ENCODE measurements at regions not wholly inside any gene's neighbourhood (a gene's known extent, or its start where the extent isn't known, plus 50 kb on each side); places are given as distances from the start of the nearest gene placed in this dataset.

DNA sequence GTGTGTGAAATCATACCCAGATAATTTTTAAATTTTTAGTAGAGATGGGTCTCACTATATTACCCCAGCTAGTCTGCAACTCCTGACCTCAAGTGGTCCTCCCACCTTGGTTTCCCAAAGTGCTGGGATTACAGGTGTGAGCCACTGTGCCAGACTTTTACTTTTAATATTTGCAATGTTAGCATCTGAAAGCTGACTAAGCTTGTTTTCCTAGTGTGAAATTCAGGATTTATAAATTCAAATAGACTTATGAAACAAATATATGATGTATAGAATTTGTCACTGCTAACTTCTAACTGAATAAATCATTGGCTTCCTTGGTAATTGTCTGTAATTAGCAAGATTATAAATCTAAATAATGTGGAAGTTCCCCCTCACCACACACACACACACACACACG, 58.8 kb upstream of the SLC22A23 start:
- TF ChIP-seq, protein P1, sequence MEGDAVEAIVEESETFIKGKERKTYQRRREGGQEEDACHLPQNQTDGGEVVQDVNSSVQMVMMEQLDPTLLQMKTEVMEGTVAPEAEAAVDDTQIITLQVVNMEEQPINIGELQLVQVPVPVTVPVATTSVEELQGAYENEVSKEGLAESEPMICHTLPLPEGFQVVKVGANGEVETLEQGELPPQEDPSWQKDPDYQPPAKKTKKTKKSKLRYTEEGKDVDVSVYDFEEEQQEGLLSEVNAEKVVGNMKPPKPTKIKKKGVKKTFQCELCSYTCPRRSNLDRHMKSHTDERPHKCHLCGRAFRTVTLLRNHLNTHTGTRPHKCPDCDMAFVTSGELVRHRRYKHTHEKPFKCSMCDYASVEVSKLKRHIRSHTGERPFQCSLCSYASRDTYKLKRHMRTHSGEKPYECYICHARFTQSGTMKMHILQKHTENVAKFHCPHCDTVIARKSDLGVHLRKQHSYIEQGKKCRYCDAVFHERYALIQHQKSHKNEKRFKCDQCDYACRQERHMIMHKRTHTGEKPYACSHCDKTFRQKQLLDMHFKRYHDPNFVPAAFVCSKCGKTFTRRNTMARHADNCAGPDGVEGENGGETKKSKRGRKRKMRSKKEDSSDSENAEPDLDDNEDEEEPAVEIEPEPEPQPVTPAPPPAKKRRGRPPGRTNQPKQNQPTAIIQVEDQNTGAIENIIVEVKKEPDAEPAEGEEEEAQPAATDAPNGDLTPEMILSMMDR (conservative IDR thresholded peaks at IDR 0.05; ENCODE audit: low read length), result no peak
- no peak for TF ChIP-seq EZH2phosphoT487 (IDR thresholded peaks at IDR 0.05; ENCODE audit: borderline replicate concordance)
